GM12874 (cell line): ENCODE measurements at regions not wholly inside any gene's neighbourhood (a gene's known extent, or its start where the extent isn't known, plus 50 kb on each side); places are given as distances from the start of the nearest gene placed in this dataset.

Experiments
- TF ChIP-seq, protein P1 (sequence below): IDR thresholded peaks from 2 replicates; pipeline ENCODE4 v1.5.1; 2011; ENCODE audit warnings: low read depth, mild to moderate bottlenecking, control low read depth, low read length, moderate library complexity; ENCODE audit not compliant: insufficient read depth

GRCh38 chr3:71876135-71877105 lies 91.5 kb upstream of the PROK2 start:
- TF ChIP-seq, protein P1, sequence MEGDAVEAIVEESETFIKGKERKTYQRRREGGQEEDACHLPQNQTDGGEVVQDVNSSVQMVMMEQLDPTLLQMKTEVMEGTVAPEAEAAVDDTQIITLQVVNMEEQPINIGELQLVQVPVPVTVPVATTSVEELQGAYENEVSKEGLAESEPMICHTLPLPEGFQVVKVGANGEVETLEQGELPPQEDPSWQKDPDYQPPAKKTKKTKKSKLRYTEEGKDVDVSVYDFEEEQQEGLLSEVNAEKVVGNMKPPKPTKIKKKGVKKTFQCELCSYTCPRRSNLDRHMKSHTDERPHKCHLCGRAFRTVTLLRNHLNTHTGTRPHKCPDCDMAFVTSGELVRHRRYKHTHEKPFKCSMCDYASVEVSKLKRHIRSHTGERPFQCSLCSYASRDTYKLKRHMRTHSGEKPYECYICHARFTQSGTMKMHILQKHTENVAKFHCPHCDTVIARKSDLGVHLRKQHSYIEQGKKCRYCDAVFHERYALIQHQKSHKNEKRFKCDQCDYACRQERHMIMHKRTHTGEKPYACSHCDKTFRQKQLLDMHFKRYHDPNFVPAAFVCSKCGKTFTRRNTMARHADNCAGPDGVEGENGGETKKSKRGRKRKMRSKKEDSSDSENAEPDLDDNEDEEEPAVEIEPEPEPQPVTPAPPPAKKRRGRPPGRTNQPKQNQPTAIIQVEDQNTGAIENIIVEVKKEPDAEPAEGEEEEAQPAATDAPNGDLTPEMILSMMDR, result no peak

- TF ChIP-seq, protein P1, result peak; percentile 88
Measured at GRCh38 chr3:71875461-71875947, 90.6 kb upstream of the PROK2 start.

DNA sequence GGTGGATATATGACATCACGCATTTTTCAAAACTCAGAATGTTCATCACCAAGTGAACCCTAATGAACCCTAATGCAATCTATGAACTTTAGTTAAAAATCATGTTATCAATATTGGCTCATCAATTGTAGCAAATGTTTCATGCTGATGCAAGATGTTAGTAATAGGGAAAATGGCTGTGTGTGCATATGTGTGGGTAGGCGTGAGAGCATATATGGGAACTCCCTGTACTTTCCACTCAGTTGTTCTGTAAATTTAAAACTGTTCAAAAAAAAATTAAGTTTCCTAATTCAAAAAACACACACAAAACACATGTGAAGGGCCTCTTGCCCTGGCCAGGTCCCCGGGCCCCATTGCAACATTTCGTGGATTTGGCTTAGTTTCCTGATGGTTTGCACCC lies 89.7 kb upstream of the PROK2 start:
- TF ChIP-seq, protein P1, result no peak

- TF ChIP-seq, protein P1, result no peak
Measured at GRCh38 chr3:71873093-71873611, 88.2 kb upstream of the PROK2 start.

DNA sequence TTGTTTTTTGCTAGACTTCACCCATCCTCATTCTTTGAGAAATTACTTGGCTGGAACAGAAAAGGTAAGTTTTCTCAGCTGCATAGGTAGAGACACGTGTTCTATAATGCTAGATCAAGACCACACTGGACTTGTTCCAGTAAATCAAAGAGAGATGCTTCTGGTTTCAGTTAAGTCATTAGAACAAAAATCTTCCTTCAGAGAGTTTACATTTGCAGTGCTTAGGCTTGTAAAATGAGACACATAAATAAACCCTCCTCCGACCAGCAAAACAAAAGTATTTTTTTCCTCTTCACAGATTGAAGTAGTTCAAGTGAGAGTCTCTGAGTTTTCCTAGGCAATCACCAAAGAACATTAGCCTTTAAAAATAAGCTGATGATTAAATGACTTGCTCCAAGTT lies 87.3 kb upstream of the PROK2 start:
- TF ChIP-seq, protein P1, result no peak

GRCh38 chr3:71870966-71871512 lies 86.1 kb upstream of the PROK2 start:
- TF ChIP-seq, protein P1, result no peak

DNA sequence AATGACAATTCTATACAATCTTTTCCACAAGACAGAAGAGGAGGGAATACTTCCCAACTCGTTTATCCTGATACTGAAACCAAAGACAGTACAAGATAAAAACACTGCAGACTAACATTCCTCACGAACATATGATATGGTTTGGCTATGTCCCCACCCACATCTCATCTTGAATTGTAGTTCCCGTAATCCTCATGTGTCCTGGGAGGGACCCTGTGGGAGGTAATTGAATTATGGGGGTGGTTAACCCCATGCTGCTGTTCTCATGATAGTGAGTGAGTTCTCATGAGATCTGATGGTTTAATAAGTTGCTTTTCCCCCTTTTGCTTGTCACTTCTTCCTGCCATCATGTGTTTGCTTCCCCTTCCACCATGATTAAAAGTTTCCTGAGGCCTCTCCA lies 83.9 kb upstream of the PROK2 start:
- TF ChIP-seq, protein P1, result no peak
